ENCODE measurements at regions not wholly inside any gene's neighbourhood (a gene's known extent, or its start where the extent isn't known, plus 50 kb on each side); places are given as distances from the start of the nearest gene placed in this dataset.
"Not testable (repeated sequence)": the region's sequence is repeated elsewhere in the genome, so short reads cannot be mapped to it uniquely, and the experiment has no call there.

DNA sequence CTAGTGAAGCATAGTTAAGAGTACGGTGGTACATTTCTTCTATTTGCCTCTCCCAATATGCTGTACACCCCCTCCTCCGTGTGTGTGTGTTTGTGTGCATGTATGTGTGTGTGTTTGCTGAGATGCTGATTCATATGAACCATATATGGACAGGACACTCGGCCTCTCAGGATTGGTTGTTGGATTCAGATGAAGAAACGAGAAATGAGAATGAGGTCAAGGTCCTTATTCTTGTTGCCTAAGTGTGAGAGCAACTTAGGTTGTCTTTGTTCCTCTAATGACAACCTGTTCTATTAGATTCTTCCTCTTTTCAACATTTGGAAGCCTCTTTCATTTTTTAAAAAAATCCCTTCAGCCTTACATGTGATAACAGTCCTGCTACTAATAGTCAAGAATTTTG lies 1387.6 kb downstream of the STIM2 start:
- DNase-seq = no peak

DNA sequence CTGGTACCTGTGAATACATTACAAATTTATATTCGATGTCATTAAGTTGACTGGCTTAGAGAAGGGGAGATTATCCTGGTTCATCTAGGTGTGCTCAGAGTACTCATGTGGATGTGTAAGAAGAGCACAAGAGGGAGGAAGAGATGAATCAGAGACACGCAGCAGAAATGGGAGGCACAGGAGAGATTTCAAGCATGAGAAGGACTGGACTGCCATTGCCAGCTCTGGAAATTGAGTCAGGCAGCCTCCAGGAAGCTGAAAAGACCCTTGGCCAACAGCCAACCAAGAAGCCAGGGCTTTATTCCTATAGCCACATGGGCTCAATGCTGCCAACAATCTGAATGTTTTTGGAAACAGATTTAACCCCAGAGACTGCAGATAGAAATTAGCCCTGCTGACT lies 1390.0 kb downstream of the STIM2 start:
- DNase-seq = no peak

DNA sequence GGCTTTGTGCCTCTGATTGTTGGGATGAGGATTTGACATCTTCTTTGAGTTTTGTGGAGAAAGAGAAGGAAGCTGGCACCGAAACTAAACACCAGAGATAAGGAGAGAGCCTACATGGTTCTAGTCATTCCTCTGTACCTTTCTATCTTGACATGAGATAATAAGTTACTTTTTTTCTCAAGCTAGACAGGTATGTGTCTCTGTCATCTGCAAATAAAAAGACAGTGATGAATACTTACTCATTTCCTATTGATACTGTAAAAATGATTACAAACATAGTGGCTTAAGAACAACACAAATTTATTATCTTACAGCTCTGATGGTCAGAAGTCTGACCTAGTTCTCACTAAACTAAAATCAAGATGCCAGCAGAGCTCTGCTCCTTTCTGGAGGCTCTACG lies 1391.2 kb downstream of the STIM2 start:
- DNase-seq = no peak

DNA sequence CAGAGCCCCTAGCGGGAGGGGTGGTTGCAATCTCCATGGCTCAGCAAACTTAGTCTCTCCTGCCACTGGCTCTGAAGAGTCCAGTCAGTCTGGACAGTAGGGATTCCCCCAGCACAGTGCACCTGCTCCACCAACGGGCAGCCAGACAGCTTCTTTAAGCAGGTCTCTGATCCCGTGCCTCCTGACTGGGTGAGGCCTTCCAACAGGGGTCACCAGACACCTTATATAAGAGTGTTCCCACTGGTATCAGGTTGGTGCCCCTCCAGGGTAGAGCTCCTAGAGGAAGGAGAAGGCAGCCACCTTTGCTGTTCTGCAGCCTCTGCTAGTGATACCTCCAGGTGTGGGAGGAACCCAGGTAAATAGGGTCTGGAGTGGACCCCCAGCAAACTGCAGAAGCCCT lies 1393.4 kb downstream of the STIM2 start:
- DNase-seq = no peak

DNA sequence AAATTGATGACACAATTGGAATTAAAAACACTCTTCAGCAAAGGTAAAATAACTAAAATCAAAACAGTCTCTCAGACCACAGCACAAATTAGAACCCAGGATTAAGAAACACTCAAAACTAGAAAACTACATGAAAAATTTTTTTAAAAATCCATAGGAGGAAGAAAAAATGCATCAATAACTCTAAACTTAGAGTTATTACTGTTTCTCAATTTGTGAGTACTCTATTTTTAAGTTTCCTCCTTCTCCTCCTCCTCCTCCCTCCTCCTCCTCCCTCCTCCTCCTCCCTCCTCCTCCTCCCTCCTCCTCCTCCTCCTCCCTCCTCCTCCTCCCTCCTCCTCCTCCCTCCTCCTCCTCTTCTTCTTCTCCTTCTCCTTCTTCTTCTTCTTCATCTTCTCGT lies 1395.7 kb downstream of the STIM2 start:
- DNase-seq = no peak

DNA sequence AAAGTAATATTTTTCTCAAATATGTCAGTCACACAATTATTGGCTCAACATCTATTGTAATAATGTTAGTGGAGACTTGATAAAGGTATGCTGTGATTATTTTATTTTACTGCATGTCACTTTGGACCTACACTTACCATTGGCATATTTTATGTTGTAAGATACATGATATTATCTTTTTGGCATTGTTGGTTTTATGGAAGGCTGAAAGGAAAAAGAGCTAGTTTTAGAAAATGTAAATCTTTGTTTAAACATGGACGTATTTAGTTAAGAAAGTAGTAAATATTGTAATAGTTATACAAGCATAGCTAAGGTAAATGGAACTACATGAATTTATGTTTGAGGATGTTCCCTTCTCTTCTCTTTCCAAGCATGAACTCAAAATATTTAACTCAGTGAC lies 1399.3 kb downstream of the STIM2 start:
- no peak for DNase-seq

DNA sequence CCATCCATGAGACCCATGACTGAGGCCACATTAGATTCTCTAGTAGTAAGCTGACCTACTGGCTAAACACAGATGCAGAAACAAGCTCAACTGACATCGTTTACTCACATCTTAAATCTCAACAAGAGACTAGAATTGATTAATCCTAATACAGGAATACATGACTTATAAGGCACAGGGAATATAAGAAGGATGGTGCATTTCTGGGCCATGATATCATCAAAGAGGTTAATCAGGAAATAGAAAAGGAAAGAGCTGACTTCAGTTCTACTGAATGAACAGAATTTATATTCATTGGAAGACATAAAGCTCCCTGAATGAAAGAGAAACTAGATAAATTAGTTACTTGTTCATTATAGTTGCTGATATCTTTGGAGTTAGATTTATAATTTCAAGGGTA lies 1406.5 kb downstream of the STIM2 start:
- no peak for DNase-seq

DNA sequence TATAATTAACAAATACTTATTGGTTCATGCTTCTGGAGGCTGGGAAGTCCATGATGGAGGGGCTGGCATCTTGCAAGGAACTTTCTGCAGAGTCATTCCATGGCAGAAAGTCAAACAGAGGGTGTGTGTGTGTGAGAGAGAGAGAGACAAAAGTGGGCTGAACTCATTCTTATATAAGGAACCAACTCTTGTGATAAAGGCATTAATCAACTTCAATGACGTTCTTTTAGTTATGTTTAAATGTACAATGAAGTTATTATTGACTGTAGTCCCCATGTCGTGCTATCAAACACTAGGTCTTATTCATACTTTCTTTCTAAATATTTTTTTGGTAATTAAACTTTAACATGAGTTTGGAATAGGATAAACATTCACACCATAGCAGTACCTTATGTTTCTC lies 1408.8 kb downstream of the STIM2 start:
- DNase-seq = no peak

GRCh38 chr4:28277931-28278330 lies 1417.3 kb downstream of the STIM2 start:
- DNase-seq = no peak

GRCh38 chr4:28278676-28279075 lies 1418.0 kb downstream of the STIM2 start:
- DNase-seq = no peak

DNA sequence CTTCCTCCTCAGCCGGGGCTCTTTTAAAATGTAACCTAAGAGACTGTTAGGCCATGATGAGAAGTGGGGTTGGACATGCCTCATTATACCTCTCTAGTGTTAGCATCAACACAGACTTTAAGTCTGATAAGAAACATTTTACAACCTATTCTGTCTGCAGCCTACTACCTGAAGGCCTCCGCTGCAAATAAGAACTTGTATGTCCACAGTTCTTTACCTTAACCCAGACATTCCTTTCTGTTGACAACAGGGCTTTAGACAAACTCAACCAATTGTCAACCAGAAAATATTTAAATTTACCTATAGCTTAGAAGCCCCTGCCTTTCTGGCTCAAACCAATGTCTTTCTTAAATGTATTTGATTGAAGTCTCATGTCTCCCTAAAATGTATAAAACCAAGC lies 1418.6 kb downstream of the STIM2 start:
- DNase-seq = no peak

GRCh38 chr4:28286266-28286665 lies 1425.6 kb downstream of the STIM2 start:
- not testable (repeated sequence) for DNase-seq

GRCh38 chr4:28287831-28288233 lies 1427.2 kb downstream of the STIM2 start:
- DNase-seq = no peak

DNA sequence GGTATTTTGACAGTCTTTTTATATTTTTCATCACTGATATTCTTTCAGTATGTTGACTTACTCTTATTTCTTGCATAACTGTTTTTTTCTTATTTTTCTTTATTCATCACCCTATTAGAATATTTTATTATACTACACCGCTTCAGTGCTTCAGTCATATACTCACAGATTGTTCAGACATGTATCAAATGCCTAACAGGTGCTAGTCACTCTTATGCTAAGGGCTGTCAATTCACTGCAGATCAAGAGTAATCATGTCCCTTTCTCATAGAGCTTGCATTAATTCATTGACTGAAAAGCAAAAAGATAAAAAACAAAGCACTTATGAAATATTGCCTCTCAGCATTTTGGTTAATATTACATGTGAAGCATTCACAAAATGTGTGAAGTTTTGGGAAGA lies 1435.6 kb downstream of the STIM2 start:
- DNase-seq = no peak

GRCh38 chr4:28310926-28311325 lies 1450.3 kb downstream of the STIM2 start:
- no peak for DNase-seq

DNA sequence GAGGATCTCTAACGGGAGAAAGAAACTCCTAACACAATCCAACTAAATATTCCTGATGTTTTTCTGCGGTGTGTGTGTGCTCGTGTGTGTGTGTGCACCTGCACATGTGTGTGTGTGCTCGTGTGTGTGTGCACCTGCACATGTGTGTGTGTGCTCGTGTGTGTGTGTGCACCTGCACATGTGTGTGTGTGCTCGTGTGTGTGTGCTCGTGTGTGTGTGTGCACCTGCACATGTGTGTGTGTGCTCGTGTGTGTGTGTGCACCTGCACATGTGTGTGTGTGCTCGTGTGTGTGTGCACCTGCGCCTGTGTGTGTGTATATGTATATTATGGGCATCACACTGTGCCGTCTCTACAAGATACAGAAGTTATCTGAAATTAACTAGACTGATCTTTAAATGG lies 1451.9 kb downstream of the STIM2 start:
- not testable (repeated sequence) for DNase-seq

DNA sequence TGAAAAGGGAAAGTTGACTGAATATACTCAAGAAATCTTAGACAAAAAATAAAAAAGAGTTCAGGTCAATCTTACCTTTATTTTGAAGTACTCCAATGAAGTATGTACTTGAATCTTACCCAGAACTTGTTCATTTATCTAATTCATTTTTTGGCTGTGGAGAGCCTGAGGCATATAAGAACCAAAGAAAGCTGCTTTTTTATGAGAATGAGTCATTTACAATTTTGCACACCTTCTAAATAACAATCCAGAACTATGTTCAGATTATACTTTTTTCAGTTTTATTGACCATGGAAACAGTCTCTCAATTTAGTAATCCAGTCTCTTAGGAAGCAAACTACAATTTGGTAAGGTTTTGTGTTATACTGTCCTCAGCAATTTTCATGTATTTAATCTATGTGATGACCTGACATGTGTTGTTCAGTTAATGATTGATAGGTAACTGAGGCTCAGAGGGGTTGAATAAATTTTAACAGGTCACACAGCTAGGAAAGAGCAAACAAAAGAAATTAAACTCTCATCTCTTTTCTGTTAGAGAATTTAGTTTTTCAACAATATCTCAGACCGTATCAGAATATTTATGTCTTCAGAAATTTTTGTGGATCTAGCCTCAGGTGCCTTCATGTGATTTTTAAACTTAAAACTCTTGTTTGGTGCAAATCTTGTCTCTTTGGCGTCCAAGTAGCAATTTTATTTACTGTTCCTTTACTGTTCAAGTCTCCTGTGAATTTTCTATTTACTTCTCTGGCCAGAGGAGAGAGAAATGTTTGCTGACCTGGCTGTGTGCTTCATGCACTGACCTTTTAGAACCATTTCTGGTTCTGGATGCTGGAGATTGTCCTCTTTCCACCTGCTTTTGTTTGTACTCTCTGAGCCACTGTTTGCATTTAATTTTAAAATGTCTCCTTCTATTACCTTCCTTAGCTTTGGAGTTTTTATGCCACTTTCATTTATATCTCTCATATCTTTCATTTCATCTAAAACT lies 1453.4 kb downstream of the STIM2 start:
- no peak for DNase-seq

DNA sequence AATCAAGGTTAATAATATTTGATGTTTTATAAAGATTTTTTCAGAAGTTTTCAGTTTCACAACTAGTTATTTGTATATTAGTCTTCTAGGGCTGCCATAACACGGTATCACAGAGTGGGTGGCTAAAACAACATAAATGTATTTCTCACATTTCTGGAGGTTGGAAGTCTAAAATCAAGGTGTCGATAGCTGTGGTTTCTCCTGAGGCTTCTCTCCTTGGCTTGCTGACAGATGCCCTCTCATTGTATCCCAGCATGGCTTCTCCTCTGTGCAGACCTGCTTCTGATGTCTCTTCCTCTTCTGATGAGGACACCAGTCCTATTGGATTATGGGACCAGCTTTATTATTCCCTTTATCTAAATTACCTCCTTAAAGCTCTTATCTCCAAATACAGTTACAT lies 1456.6 kb downstream of the STIM2 start:
- DNase-seq = no peak

- DNase-seq = no peak
Measured at GRCh38 chr4:28334249-28334648, 1473.6 kb downstream of the STIM2 start.

DNA sequence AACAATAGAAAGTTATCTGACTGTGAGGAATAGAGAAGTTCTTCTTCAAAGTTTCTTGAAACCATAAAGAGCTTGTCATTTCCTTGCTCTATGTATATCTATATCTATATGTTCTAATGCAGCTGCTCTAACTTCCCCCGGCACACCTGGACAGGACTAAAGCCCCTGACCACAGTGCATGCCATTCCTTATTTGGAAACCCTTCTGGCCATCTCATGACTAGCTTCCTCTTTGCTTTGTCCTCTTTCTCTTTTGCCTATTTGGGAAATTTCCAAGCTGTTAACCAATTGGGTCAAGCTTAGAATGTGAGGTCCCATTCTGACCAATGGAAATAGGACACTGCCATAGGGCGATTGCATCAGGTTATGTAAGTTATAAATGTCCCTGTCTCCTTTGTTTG lies 1481.1 kb downstream of the STIM2 start:
- DNase-seq = no peak

GRCh38 chr4:28350485-28350884 lies 1489.8 kb downstream of the STIM2 start:
- no peak for DNase-seq

GRCh38 chr4:28351102-28351501 lies 1490.5 kb downstream of the STIM2 start:
- no peak for DNase-seq

DNA sequence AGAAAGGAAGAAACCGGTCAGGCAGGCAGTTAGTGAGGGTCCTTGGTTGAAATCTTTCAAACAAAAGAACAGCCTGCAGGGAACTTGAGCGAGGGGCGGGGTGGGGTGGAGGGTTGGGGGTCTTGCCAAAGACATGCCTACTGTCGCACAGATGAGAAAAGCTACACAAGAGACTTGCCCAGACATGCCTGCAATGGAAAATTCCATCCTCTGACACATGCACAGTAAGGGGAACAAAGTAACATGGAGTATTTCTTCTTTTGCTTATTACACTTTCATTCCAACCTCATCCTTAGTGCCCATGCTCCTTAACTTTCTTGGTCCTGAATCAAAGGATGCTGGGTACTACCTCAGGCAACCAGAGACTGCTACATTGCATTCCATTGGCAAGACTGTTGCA lies 1491.2 kb downstream of the STIM2 start:
- no peak for DNase-seq

- no peak for DNase-seq
Measured at GRCh38 chr4:28354880-28355656, 1494.4 kb downstream of the STIM2 start.
